Fibroblast of lung (primary cell): ENCODE measurements at regions not wholly inside any gene's neighbourhood (a gene's known extent, or its start where the extent isn't known, plus 50 kb on each side); places are given as distances from the start of the nearest gene placed in this dataset.

Experiments used
- EZH2 ChIP-seq: IDR thresholded peaks from 2 replicates; pipeline ENCODE4 v1.5.1; 2012; ENCODE audit warnings: low read length, control low read depth, mild to moderate bottlenecking; ENCODE audit errors: missing control alignments
- TF ChIP-seq, protein P1 (sequence below), 2 donors: IDR thresholded peaks in 1 of 2; conservative IDR thresholded peaks in 1 of 2; 1 replicate in 1 of 2; 2 replicates in 1 of 2; pipeline ENCODE4 v1.5.1; 2011 to 2012; ENCODE audit warnings: low read length in 2 of 2, control low read depth in 1 of 2, inconsistent platforms in 1 of 2, low read depth in 1 of 2, mild to moderate bottlenecking in 1 of 2

DNA sequence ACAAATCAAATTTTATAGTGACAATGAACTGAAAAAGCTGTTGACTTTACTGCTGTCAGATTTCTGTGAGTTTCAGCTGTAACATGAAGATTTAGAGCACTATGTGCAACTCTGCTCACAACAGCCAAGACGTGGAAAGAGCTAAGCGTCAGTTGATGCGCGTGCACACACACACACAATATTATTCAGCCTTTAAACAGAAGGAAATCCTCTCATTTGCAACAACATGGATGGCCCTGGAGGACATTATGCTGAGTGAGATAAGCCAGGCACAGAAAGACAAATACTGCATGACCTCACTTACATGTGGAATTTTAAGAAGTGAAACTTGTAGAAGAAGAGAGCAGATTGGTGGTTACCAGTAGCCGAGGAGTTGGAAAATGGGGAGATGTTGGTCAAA, 82.8 kb upstream of the FRMD4A start:
- TF ChIP-seq, protein P1, sequence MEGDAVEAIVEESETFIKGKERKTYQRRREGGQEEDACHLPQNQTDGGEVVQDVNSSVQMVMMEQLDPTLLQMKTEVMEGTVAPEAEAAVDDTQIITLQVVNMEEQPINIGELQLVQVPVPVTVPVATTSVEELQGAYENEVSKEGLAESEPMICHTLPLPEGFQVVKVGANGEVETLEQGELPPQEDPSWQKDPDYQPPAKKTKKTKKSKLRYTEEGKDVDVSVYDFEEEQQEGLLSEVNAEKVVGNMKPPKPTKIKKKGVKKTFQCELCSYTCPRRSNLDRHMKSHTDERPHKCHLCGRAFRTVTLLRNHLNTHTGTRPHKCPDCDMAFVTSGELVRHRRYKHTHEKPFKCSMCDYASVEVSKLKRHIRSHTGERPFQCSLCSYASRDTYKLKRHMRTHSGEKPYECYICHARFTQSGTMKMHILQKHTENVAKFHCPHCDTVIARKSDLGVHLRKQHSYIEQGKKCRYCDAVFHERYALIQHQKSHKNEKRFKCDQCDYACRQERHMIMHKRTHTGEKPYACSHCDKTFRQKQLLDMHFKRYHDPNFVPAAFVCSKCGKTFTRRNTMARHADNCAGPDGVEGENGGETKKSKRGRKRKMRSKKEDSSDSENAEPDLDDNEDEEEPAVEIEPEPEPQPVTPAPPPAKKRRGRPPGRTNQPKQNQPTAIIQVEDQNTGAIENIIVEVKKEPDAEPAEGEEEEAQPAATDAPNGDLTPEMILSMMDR (conservative IDR thresholded peaks at IDR 0.05 in 1 of 2, IDR thresholded peaks at IDR 0.05 in 1 of 2; ENCODE audit: low read depth in 1 of 2, low read length in 2 of 2), result no peak
- TF ChIP-seq EZH2, result no peak
